Aorta (tissue), 5 donors: ENCODE measurements at regions not wholly inside any gene's neighbourhood (a gene's known extent, or its start where the extent isn't known, plus 50 kb on each side); places are given as distances from the start of the nearest gene placed in this dataset.

Source experiments
- ATAC-seq: fragments of 200-7000 bp; cut with Tn5 transposase; one replicate; pipeline ENCODE4 v1.9.1; 2022; ENCODE audit warnings: moderate library complexity; ENCODE audit not compliant: low FRiP score
- DNase-seq, 2 donors: peaks; one replicate each; pipeline ENCODE4 v3.0.0-alpha.2; 2020
- H3K27ac ChIP-seq, 2 donors: one replicate each; pipeline ENCODE4 v1.5.1; 2013; ENCODE audit warnings: low read length in 2 of 2, mild to moderate bottlenecking in 2 of 2, moderate library complexity in 2 of 2, control low read depth in 1 of 2, inconsistent platforms in 1 of 2, low read depth in 1 of 2
- H3K27me3 ChIP-seq, 2 donors: one replicate each; pipeline ENCODE4 v1.6.1; 2013; ENCODE audit warnings: control low read depth in 1 of 2, low read length in 1 of 2, mild to moderate bottlenecking in 1 of 2, moderate library complexity in 1 of 2; ENCODE audit not compliant: insufficient read depth in 2 of 2, control insufficient read depth in 1 of 2
- H3K36me3 ChIP-seq, 2 donors: one replicate each; pipeline ENCODE4 v1.6.1; 2013; ENCODE audit warnings: control low read depth in 1 of 2, low read length in 1 of 2, mild to moderate bottlenecking in 1 of 2; ENCODE audit not compliant: insufficient read depth in 2 of 2, control insufficient read depth in 1 of 2
- H3K4me1 ChIP-seq, 2 donors: one replicate each; pipeline ENCODE4 v1.6.1; 2013; ENCODE audit warnings: low read length in 2 of 2, control low read depth in 1 of 2, mild to moderate bottlenecking in 1 of 2, moderate library complexity in 1 of 2; ENCODE audit not compliant: insufficient read depth in 2 of 2, control insufficient read depth in 1 of 2
- H3K4me3 ChIP-seq, 2 donors: one replicate each; pipeline ENCODE4 v1.5.1; 2013; ENCODE audit warnings: low read length in 2 of 2, control low read depth in 1 of 2, mild to moderate bottlenecking in 1 of 2
- H3K9me3 ChIP-seq: one replicate; pipeline ENCODE4 v1.6.1; 2013; ENCODE audit warnings: mild to moderate bottlenecking, low read length; ENCODE audit not compliant: control insufficient read depth
- WGBS, 2 donors: extraction: QIAGEN DNeasy Blood & Tissue Kit; methylation state at CpG; one replicate each; pipeline ENCODE4 v1.1.7; 2013; 5-methylcytosine and 5-hydroxymethylcytosine counted together
- intact Hi-C, 2 donors: fragments of 100-400 bp; cut with DNase I; formaldehyde crosslinking; loops; one replicate each; pipeline versions ENCODE4 v1.14.2 to v1.15.0; 2022
- donor health status: healthy with polysubstance abuse.
- donor health status: Bipolar disorder and iron deficiency.
- donor health status: DM: no; HTN: no; CAD: no.
- donor health status: DM: no; HTN: no; CAD: no.
- donor health status: DM: yes; HTN: yes; CAD: no.

DNA sequence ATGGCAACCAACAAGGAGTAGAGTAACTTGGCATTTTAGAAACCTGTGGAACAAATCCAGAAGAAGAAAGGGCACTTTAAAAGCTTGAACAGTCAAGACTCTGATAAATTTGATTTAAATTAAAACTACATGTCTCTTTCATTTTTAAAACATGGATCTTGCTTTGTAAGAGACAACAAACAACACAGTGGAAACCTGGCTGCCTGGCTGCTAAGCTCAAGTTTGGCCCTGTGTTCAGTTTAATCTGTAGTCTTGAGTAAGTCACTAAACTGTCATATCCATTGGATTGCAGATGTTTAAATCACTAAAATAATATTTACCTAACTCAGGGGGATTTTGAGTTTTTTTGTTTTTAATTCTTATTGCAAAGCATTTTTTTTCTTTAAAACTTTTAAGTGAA is 374.9 kb upstream of the SEMA3D start:
- Histone ChIP-seq H3K36me3 (no peaks in the 10 kb centered on the region), H3K27ac (no peak overlapping the region), H3K4me1 (no peaks in the 10 kb centered on the region), H3K27me3 (no peaks in the 10 kb centered on the region), H3K4me3 (no peak overlapping the region), H3K9me3 (no peaks in the 10 kb centered on the region)
- DNase-seq (no peak), ATAC-seq (no peak)
- intact Hi-C loops: no loop called here

DNA sequence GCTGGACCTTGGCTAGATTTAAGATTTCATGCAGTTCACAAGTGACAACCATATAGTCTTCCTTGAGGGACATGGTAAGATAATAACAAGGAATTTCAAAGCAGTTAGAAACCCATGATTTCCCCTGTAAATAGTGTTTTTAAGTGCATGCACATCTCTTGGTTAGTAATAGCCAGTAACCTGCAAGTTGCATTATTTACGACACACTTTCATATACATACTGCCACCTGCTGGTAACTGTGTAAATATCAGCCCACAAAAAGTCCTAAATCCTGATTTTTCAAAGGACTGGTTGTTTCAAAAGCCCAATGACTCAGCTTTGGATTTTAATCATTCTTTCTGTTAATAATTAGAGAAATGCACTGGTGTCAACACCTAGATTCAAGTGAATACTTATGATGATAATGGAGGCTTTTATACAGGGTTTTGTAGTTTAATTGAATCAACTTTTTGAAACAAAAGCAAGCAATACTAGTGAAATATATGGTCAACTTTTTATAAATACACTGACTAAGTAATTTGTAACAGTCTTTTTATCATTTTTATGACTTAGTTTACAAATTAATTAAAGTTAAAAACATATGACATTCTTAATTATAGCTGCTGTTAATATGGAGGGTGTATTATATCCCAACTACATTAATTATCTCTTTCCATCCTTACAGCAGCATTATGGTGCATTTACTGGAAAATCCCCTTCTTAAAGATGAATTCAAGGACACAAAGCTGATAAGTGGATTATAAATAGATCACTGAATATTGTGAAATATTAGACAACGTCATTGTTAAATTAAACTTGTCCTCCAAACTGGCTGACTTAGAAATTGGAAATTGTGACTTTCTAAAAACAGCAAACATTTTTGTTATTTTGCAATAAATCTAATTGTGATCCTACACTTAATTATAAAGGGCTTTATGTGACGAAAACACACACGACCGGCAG is 367.7 kb upstream of the SEMA3D start:
- ATAC-seq (peak; percentile 86), DNase-seq (no peak)
- H3K9me3 ChIP-seq: no peaks in the 10 kb centered on the region
- no peak overlapping the region for H3K27ac ChIP-seq
- 71 to 75% methylated on average over 5 of the region's 5 CpGs for WGBS, 2 donors
- no peak overlapping the region for H3K4me3 ChIP-seq
- H3K27me3 ChIP-seq: no peaks in the 10 kb centered on the region
- intact Hi-C loops: loop anchor here (5.0 to 10.0 kb wide), 3 partner anchors 360 to 522 kb away; no protein-coding TSS in a partner anchor
- no peaks in the 10 kb centered on the region for H3K4me1 ChIP-seq
- no peaks in the 10 kb centered on the region for H3K36me3 ChIP-seq

DNA sequence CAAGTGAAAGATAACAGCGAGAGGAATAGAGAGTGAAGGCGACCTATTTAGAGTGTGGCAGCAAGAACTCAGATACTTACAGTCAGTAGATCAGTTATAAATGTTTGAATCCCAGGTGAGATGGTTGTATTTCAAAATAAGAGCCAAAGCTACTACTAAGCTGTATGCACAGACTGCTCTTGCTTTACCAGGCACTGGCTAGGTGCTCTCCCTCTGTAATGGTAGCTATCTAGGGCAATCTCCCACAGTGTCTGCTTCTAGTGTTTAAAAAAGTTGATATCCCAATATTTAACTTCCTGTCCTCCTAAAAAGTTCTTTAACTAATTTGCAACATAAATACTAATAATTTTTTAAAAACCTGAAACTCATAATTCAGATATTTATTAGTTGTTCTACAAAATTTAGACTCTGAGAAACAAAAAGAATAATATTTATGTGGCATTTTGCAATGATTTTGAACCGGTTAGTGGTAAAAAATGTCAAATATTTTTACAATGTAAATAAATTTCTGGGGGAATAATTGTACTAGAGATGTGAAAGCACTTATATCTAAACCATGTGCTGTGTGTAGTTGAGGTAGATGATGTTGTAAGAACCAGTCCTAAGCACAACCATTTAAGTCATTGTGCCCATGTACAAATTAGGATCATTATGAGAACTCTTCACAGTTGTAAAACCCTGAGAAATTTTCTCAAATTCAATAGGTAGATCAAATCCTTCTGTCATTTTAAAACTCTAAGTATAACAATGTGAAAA is 349.3 kb upstream of the SEMA3D start:
- Histone ChIP-seq H3K27me3 (no peaks in the 10 kb centered on the region), H3K9me3 (no peaks in the 10 kb centered on the region), H3K4me1 (no peaks in the 10 kb centered on the region), H3K36me3 (no peaks in the 10 kb centered on the region), H3K27ac (no peak overlapping the region), H3K4me3 (no peak overlapping the region)
- no peak for DNase-seq
- no peak for ATAC-seq
- intact Hi-C loops: no loop called here
- 66 to 72% methylated on average over 3 of the region's 3 CpGs for WGBS, 2 donors

DNA sequence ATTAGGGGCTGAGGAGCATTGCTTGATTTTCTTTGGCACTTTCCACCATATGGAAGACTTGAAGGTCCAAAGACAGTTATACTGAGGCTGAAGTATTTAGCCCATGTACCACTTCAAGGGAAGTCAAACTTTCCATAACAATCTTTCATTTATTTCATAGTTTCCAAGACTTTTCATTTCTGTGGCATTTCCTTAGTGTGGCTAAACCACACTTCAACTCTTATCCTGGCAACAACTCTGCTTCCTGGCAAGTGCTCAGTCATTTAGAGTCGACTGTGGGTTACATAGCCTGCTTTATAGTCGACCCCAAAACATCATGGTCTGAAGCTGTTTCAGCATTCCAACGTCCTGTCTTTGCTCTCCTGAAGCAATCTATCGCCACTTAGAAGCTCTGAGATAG is 343.0 kb upstream of the SEMA3D start:
- Histone ChIP-seq H3K36me3 (no peaks in the 10 kb centered on the region), H3K4me3 (no peak overlapping the region), H3K9me3 (no peaks in the 10 kb centered on the region), H3K4me1 (no peaks in the 10 kb centered on the region), H3K27me3 (no peaks in the 10 kb centered on the region), H3K27ac (no peak overlapping the region)
- DNase-seq (no peak), ATAC-seq (no peak)
- intact Hi-C loops: no loop called here
- 33% methylated on average over 4 of the region's 4 CpGs for WGBS, 2 donors

DNA sequence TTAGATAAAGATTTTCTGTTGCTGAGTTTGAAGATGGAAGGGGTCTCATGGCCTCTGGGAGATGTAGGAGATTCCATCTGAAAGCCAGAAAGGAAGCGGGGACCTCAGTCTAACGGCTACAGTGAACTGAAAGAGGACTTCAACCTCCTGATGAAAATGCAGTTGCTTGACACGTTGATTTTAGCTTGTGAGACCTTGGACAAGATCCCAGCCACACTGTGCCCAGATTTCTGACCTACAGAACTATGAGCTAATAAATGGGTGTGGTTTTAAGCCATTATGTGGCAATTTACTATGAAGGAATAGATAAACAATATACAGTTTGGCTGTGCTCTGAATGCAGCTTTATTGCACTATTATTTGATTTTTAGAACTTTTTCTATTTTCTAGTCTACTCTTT is 342.3 kb upstream of the SEMA3D start:
- Histone ChIP-seq H3K4me3 (no peak overlapping the region), H3K27ac (no peak overlapping the region), H3K36me3 (no peaks in the 10 kb centered on the region), H3K4me1 (no peaks in the 10 kb centered on the region), H3K27me3 (no peaks in the 10 kb centered on the region), H3K9me3 (no peaks in the 10 kb centered on the region)
- intact Hi-C loops: no loop called here
- WGBS, 2 donors: 28 to 32% methylated on average over 3 of the region's 3 CpGs
- DNase-seq (no peak), ATAC-seq (no peak)

DNA sequence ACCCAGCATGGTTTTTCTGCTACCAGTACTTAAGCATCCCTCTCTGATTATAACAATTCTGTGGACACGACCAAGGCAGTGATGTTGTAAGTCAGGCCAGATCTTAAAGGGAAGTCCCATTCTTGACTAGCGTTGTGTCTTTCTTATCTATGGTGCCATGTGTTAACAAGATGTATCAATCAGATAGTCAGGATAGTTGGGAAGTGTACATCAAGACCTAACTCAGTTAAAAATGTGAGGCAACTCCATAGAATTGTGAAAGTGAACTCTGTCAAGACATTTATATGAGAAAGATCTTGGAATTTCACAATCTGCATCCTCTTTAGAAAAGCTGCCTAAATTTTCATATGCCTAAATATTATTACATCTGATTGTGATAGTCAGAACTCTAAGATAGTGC is 341.7 kb upstream of the SEMA3D start:
- 88 to 92% methylated on average over 2 of the region's 2 CpGs for WGBS, 2 donors
- ATAC-seq (no peak), DNase-seq (no peak)
- Histone ChIP-seq H3K9me3 (no peaks in the 10 kb centered on the region), H3K27ac (no peak overlapping the region), H3K36me3 (no peaks in the 10 kb centered on the region), H3K4me1 (no peaks in the 10 kb centered on the region), H3K4me3 (no peak overlapping the region), H3K27me3 (no peaks in the 10 kb centered on the region)
- intact Hi-C loops: no loop called here

DNA sequence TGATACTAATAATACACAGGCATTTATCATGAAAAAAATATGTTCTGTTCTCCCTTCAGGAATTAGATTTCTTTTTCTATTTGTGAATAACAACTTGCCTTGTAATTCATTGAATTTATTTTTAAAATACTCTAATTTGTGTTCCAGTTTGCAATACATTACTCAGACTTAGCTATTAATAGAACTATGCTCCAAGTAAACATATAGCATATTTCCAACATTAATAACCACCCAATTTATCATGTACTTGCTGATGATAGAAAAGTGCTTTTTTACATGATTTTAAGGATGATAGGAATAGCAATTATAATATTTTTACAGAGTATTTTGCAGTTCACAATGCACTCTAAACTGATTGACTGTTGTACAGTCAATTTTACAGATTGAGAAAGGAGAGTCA is 338.8 kb upstream of the SEMA3D start:
- H3K27ac ChIP-seq: no peak overlapping the region
- H3K27me3 ChIP-seq: no peaks in the 10 kb centered on the region
- DNase-seq (no peak), ATAC-seq (no peak)
- H3K4me1 ChIP-seq: no peaks in the 10 kb centered on the region
- H3K36me3 ChIP-seq: no peaks in the 10 kb centered on the region
- H3K4me3 ChIP-seq: no peak overlapping the region
- no peaks in the 10 kb centered on the region for H3K9me3 ChIP-seq
- intact Hi-C loops: no loop called here

DNA sequence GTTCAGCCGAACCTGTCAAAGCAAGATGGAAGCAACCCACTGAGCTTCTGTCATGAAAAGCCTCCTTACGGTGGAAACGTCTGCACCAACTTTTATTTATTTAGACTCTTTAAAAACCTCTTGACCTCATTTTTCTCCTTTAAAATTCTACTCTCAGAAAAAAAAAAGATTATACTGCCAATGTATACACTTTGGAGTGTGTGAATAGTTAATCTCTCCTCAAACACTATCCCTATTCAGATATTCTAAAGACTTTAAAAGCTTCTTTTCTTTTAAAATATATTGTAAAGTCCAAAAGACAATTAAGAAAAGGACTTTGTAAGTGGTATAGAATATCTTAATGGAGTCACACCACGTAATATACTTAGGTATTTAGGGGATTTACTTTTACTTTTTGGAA is 335.2 kb upstream of the SEMA3D start:
- intact Hi-C loops: no loop called here
- 73 to 77% methylated on average over 4 of the region's 4 CpGs for WGBS, 2 donors
- DNase-seq: no peak
- no peaks in the 10 kb centered on the region for H3K27me3 ChIP-seq
- H3K4me1 ChIP-seq: no peaks in the 10 kb centered on the region
- ATAC-seq: no peak
- no peaks in the 10 kb centered on the region for H3K9me3 ChIP-seq
- no peaks in the 10 kb centered on the region for H3K36me3 ChIP-seq
- no peak overlapping the region for H3K4me3 ChIP-seq
- no peak overlapping the region for H3K27ac ChIP-seq
